Skeletal muscle tissue (tissue), 3 donors: ENCODE measurements at regions not wholly inside any gene's neighbourhood (a gene's known extent, or its start where the extent isn't known, plus 50 kb on each side); places are given as distances from the start of the nearest gene placed in this dataset.

ENCODE experiments used
- H3K27ac ChIP-seq: one replicate; pipeline ENCODE4 v1.7.0; 2013; ENCODE audit warnings: mild to moderate bottlenecking, low read depth, low read length, inconsistent platforms
- H3K27me3 ChIP-seq, 3 donors: one replicate each; pipeline ENCODE4 v1.7.0; 2013; ENCODE audit warnings: low read length in 3 of 3; ENCODE audit not compliant: control insufficient read depth in 3 of 3, insufficient read depth in 3 of 3
- H3K36me3 ChIP-seq, 3 donors: one replicate each; pipeline ENCODE4 v1.7.0; 2013; ENCODE audit warnings: low read length in 3 of 3; ENCODE audit not compliant: control insufficient read depth in 3 of 3, insufficient read depth in 3 of 3
- H3K4me1 ChIP-seq, 3 donors: one replicate each; pipeline ENCODE4 v1.7.0; 2013; ENCODE audit warnings: low read length in 3 of 3, mild to moderate bottlenecking in 3 of 3; ENCODE audit not compliant: control insufficient read depth in 3 of 3, insufficient read depth in 3 of 3
- H3K4me3 ChIP-seq, 3 donors: one replicate each; pipeline ENCODE4 v1.7.0; 2013; ENCODE audit warnings: low read length in 3 of 3
- H3K9ac ChIP-seq, 3 donors: one replicate each; pipeline ENCODE4 v1.7.0; 2013; ENCODE audit warnings: low read length in 3 of 3, mild to moderate bottlenecking in 3 of 3, moderate library complexity in 2 of 3, low read depth in 1 of 3
- H3K9me3 ChIP-seq, 3 donors: one replicate each; pipeline ENCODE4 v1.7.0; 2013; ENCODE audit warnings: low read length in 3 of 3; ENCODE audit not compliant: control insufficient read depth in 3 of 3
- donor health status: Osteomylitis.

- Histone ChIP-seq H3K9ac (peak overlapping the region in 1 of 3 donors; percentile 40), H3K4me3 (peak overlapping the region in 2 of 3 donors; percentile 42 to 46), H3K4me1 (peaks cover 0 to 5% (median 0%) of the 10 kb centered on the region in 3 donors), H3K36me3 (no peaks in the 10 kb centered on the region), H3K27me3 (no peaks in the 10 kb centered on the region), H3K27ac (peak overlapping the region; percentile 85), H3K9me3 (no peaks in the 10 kb centered on the region)
Measured at GRCh38 chr16:55392701-55393100, 68.7 kb downstream of the IRX6 start.

GRCh38 chr16:55393991-55394390, 70.0 kb downstream of the IRX6 start:
- H3K27ac ChIP-seq, result peak overlapping the region; percentile 85
- peaks cover 0 to 5% (median 0%) of the 10 kb centered on the region in 3 donors for H3K4me1 ChIP-seq
- H3K4me3 ChIP-seq, result peak overlapping the region in 1 of 3 donors; percentile 11
- H3K9ac ChIP-seq, result peak overlapping the region in 2 of 3 donors; percentile 3 to 14
- H3K36me3 ChIP-seq, result no peaks in the 10 kb centered on the region
- no peaks in the 10 kb centered on the region for H3K9me3 ChIP-seq
- H3K27me3 ChIP-seq, result no peaks in the 10 kb centered on the region

- Histone ChIP-seq H3K9ac (no peak overlapping the region), H3K36me3 (no peaks in the 10 kb centered on the region), H3K27me3 (no peaks in the 10 kb centered on the region), H3K9me3 (no peaks in the 10 kb centered on the region), H3K27ac (no peak overlapping the region), H3K4me3 (no peak overlapping the region), H3K4me1 (no peaks in the 10 kb centered on the region)
Measured at GRCh38 chr16:55398762-55399161, 74.8 kb downstream of the IRX6 start.

GRCh38 chr16:55399911-55400310, 75.9 kb downstream of the IRX6 start:
- Histone ChIP-seq H3K27me3 (no peaks in the 10 kb centered on the region), H3K4me1 (no peaks in the 10 kb centered on the region), H3K9ac (no peak overlapping the region), H3K9me3 (no peaks in the 10 kb centered on the region), H3K27ac (no peak overlapping the region), H3K4me3 (no peak overlapping the region), H3K36me3 (no peaks in the 10 kb centered on the region)

- H3K27ac ChIP-seq, result no peak overlapping the region
- no peaks in the 10 kb centered on the region for H3K4me1 ChIP-seq
- no peak overlapping the region for H3K4me3 ChIP-seq
- no peaks in the 10 kb centered on the region for H3K9me3 ChIP-seq
- no peaks in the 10 kb centered on the region for H3K27me3 ChIP-seq
- no peaks in the 10 kb centered on the region for H3K36me3 ChIP-seq
- H3K9ac ChIP-seq, result no peak overlapping the region
Measured at GRCh38 chr16:55401046-55401445, 77.0 kb downstream of the IRX6 start.

- Histone ChIP-seq H3K27me3 (no peaks in the 10 kb centered on the region), H3K9me3 (no peaks in the 10 kb centered on the region), H3K4me1 (no peaks in the 10 kb centered on the region), H3K9ac (no peak overlapping the region), H3K27ac (no peak overlapping the region), H3K4me3 (no peak overlapping the region), H3K36me3 (no peaks in the 10 kb centered on the region)
Measured at GRCh38 chr16:55403464-55403863, 75.5 kb upstream of the MMP2 start.

- Histone ChIP-seq H3K9me3 (no peaks in the 10 kb centered on the region), H3K27ac (no peak overlapping the region), H3K4me1 (peaks cover 0 to 5% (median 0%) of the 10 kb centered on the region in 3 donors), H3K9ac (no peak overlapping the region), H3K36me3 (no peaks in the 10 kb centered on the region), H3K27me3 (no peaks in the 10 kb centered on the region), H3K4me3 (no peak overlapping the region)
Measured at GRCh38 chr16:55406651-55407050, 72.3 kb upstream of the MMP2 start.

GRCh38 chr16:55408661-55409060, 70.3 kb upstream of the MMP2 start:
- no peaks in the 10 kb centered on the region for H3K9me3 ChIP-seq
- no peak overlapping the region for H3K27ac ChIP-seq
- H3K4me1 ChIP-seq, result peaks cover 0 to 7% (median 0%) of the 10 kb centered on the region in 3 donors
- H3K9ac ChIP-seq, result no peak overlapping the region
- H3K36me3 ChIP-seq, result no peaks in the 10 kb centered on the region
- H3K27me3 ChIP-seq, result peaks cover 0 to 5% (median 0%) of the 10 kb centered on the region in 3 donors
- H3K4me3 ChIP-seq, result no peak overlapping the region

GRCh38 chr16:55411231-55411630, 67.8 kb upstream of the MMP2 start:
- Histone ChIP-seq H3K9me3 (no peaks in the 10 kb centered on the region), H3K4me1 (peaks cover 0 to 7% (median 0%) of the 10 kb centered on the region in 3 donors), H3K9ac (no peak overlapping the region), H3K27me3 (peaks cover 0 to 5% (median 0%) of the 10 kb centered on the region in 3 donors), H3K4me3 (no peak overlapping the region), H3K36me3 (no peaks in the 10 kb centered on the region), H3K27ac (no peak overlapping the region)

GRCh38 chr16:55418586-55418985, 60.4 kb upstream of the MMP2 start:
- no peak overlapping the region for H3K9ac ChIP-seq
- H3K36me3 ChIP-seq, result no peaks in the 10 kb centered on the region
- H3K4me1 ChIP-seq, result no peaks in the 10 kb centered on the region
- no peak overlapping the region for H3K4me3 ChIP-seq
- no peaks in the 10 kb centered on the region for H3K9me3 ChIP-seq
- H3K27ac ChIP-seq, result no peak overlapping the region
- peaks cover 0 to 10% (median 4%) of the 10 kb centered on the region in 3 donors for H3K27me3 ChIP-seq

- Histone ChIP-seq H3K27ac (no peak overlapping the region), H3K27me3 (peaks cover 0 to 10% (median 4%) of the 10 kb centered on the region in 3 donors), H3K9ac (no peak overlapping the region), H3K4me3 (no peak overlapping the region), H3K4me1 (no peaks in the 10 kb centered on the region), H3K36me3 (no peaks in the 10 kb centered on the region), H3K9me3 (no peaks in the 10 kb centered on the region)
Measured at GRCh38 chr16:55421226-55421625, 57.8 kb upstream of the MMP2 start.
